ENCODE measurements at regions not wholly inside any gene's neighbourhood (a gene's known extent, or its start where the extent isn't known, plus 50 kb on each side); places are given as distances from the start of the nearest gene placed in this dataset.

- Histone ChIP-seq H3K4me1 (ENCODE audit: insufficient read depth, low read length) (no peaks in the 10 kb centered on the region), H3K9me3 (ENCODE audit: control insufficient read depth in 1 of 2, insufficient read depth in 1 of 2, low read length in 2 of 2) (no peaks in the 10 kb centered on the region), H3K36me3 (ENCODE audit: insufficient read depth, low read length) (no peaks in the 10 kb centered on the region), H3K27me3 (ENCODE audit: control insufficient read depth in 1 of 2, insufficient read depth in 2 of 2, low read length in 2 of 2) (no peaks in the 10 kb centered on the region), H3K4me3 (ENCODE audit: low read length) (no peak overlapping the region), H3K27ac (ENCODE audit: low read depth in 1 of 2, low read length in 2 of 2) (no peak overlapping the region)
- ATAC-seq (ENCODE audit: poor library complexity) (no peak), DNase-seq (no peak)
- Mint-ChIP-seq H3K27ac (no peak overlapping the region), H3K4me3 (no peak overlapping the region), H3K27me3 (no peaks in the 10 kb centered on the region), H3K4me1 (ENCODE audit: low read depth) (peaks cover 6% of the 10 kb centered on the region), H3K36me3 (ENCODE audit: low read depth) (no peaks in the 10 kb centered on the region), H3K9me3 (no peaks in the 10 kb centered on the region)
- no peak for TF ChIP-seq CTCF (IDR thresholded peaks at IDR 0.05)
- POLR2A ChIA-PET = no interaction called here
- intact Hi-C loops (cut with DNase I, micrococcal nuclease) = no loop called here
- CTCF ChIA-PET = no interaction called here
Measured at GRCh38 chr21:14869984-14870852, 194.6 kb downstream of the NRIP1 start.

- ChIA-PET POLR2A (no interaction called here), CTCF (no interaction called here)
- Mint-ChIP-seq H3K27me3 (no peaks in the 10 kb centered on the region), H3K4me3 (no peak overlapping the region), H3K27ac (no peak overlapping the region), H3K4me1 (ENCODE audit: low read depth) (peaks cover 6% of the 10 kb centered on the region), H3K9me3 (no peaks in the 10 kb centered on the region), H3K36me3 (ENCODE audit: low read depth) (no peaks in the 10 kb centered on the region)
- H3K27ac ChIP-seq (ENCODE audit: low read depth in 1 of 2, low read length in 2 of 2) = no peak overlapping the region
- intact Hi-C loops (cut with DNase I, micrococcal nuclease) = no loop called here
- no peaks in the 10 kb centered on the region for H3K9me3 ChIP-seq (ENCODE audit: control insufficient read depth in 1 of 2, insufficient read depth in 1 of 2, low read length in 2 of 2)
- H3K27me3 ChIP-seq (ENCODE audit: control insufficient read depth in 1 of 2, insufficient read depth in 2 of 2, low read length in 2 of 2) = no peaks in the 10 kb centered on the region
- H3K4me1 ChIP-seq (ENCODE audit: insufficient read depth, low read length) = no peaks in the 10 kb centered on the region
- no peak for ATAC-seq (ENCODE audit: poor library complexity)
- H3K4me3 ChIP-seq (ENCODE audit: low read length) = no peak overlapping the region
- TF ChIP-seq CTCF (IDR thresholded peaks at IDR 0.05) = no peak
- DNase-seq = no peak
- H3K36me3 ChIP-seq (ENCODE audit: insufficient read depth, low read length) = no peaks in the 10 kb centered on the region
Measured at GRCh38 chr21:14866859-14867765, 197.7 kb downstream of the NRIP1 start.

- Histone ChIP-seq H3K27ac (ENCODE audit: low read depth in 1 of 2, low read length in 2 of 2) (no peak overlapping the region), H3K27me3 (ENCODE audit: control insufficient read depth in 1 of 2, insufficient read depth in 2 of 2, low read length in 2 of 2) (no peaks in the 10 kb centered on the region), H3K4me3 (ENCODE audit: low read length) (no peak overlapping the region), H3K9me3 (ENCODE audit: control insufficient read depth in 1 of 2, insufficient read depth in 1 of 2, low read length in 2 of 2) (no peaks in the 10 kb centered on the region), H3K36me3 (ENCODE audit: insufficient read depth, low read length) (no peaks in the 10 kb centered on the region), H3K4me1 (ENCODE audit: insufficient read depth, low read length) (no peaks in the 10 kb centered on the region)
- ChIA-PET POLR2A (interaction anchor here (0.6 kb wide), 1 partner anchor 574 kb away, joined by 3 read pairs; no protein-coding TSS in a partner anchor), CTCF (interaction anchor here (1.2 kb wide), 1 partner anchor 461 kb away, joined by 3 read pairs; no protein-coding TSS in a partner anchor)
- Mint-ChIP-seq H3K4me1 (ENCODE audit: low read depth) (peaks cover 6% of the 10 kb centered on the region), H3K9me3 (no peaks in the 10 kb centered on the region), H3K36me3 (ENCODE audit: low read depth) (no peaks in the 10 kb centered on the region), H3K27ac (no peak overlapping the region), H3K4me3 (no peak overlapping the region), H3K27me3 (no peaks in the 10 kb centered on the region)
- peak; percentile 49 for ATAC-seq (ENCODE audit: poor library complexity)
- peak in 5 of 14 experiments; percentile 7 to 66 (median 24) for DNase-seq
- peak; percentile 29 for TF ChIP-seq CTCF (IDR thresholded peaks at IDR 0.05)
- intact Hi-C loops (cut with DNase I, micrococcal nuclease) = loop anchor here (2.0 to 5.0 kb wide), 4 partner anchors 462 to 728 kb away; no protein-coding TSS in a partner anchor
Measured at GRCh38 chr21:14864211-14865021, 200.4 kb downstream of the NRIP1 start.
